ENCODE measurements at regions not wholly inside any gene's neighbourhood (a gene's known extent, or its start where the extent isn't known, plus 50 kb on each side); places are given as distances from the start of the nearest gene placed in this dataset.

- Histone ChIP-seq H3K9me3 (ENCODE audit: control insufficient read depth, low read length) (peaks cover 4% of the 10 kb centered on the region), H3K36me3 (ENCODE audit: control insufficient read depth, insufficient read depth, low read length) (no peaks in the 10 kb centered on the region), H3K4me1 (ENCODE audit: control insufficient read depth, insufficient read depth, low read length, poor library complexity, severe bottlenecking) (peaks cover 6% of the 10 kb centered on the region), H3K4me3 (ENCODE audit: extremely low read depth, insufficient read depth, low read length, poor library complexity, severe bottlenecking) (no peak overlapping the region), H3K27ac (ENCODE audit: low read depth, low read length, severe bottlenecking) (no peak overlapping the region)
- 86 to 95% methylated on average over 4 of the region's 5 CpGs for WGBS, 2 experiments (ENCODE audit: insufficient coverage in 2 of 2)
These were observed 70.5 kb upstream of the SPTLC1 start for GRCh38 chr9:92185681-92186080.

GRCh38 chr9:92185096-92185495 lies 69.9 kb upstream of the SPTLC1 start:
- Histone ChIP-seq H3K27ac (ENCODE audit: low read depth, low read length, severe bottlenecking) (no peak overlapping the region), H3K4me1 (ENCODE audit: control insufficient read depth, insufficient read depth, low read length, poor library complexity, severe bottlenecking) (peaks cover 12% of the 10 kb centered on the region), H3K4me3 (ENCODE audit: extremely low read depth, insufficient read depth, low read length, poor library complexity, severe bottlenecking) (no peak overlapping the region), H3K9me3 (ENCODE audit: control insufficient read depth, low read length) (peaks cover 4% of the 10 kb centered on the region), H3K36me3 (ENCODE audit: control insufficient read depth, insufficient read depth, low read length) (no peaks in the 10 kb centered on the region)
- WGBS, 2 experiments (ENCODE audit: insufficient coverage in 2 of 2) = 88 to 100% methylated on average over 5 of the region's 9 CpGs

GRCh38 chr9:92184041-92184564 lies 68.9 kb upstream of the SPTLC1 start:
- Histone ChIP-seq H3K36me3 (ENCODE audit: control insufficient read depth, insufficient read depth, low read length) (no peaks in the 10 kb centered on the region), H3K27ac (ENCODE audit: low read depth, low read length, severe bottlenecking) (no peak overlapping the region), H3K9me3 (ENCODE audit: control insufficient read depth, low read length) (peaks cover 4% of the 10 kb centered on the region), H3K4me3 (ENCODE audit: extremely low read depth, insufficient read depth, low read length, poor library complexity, severe bottlenecking) (no peak overlapping the region), H3K4me1 (ENCODE audit: control insufficient read depth, insufficient read depth, low read length, poor library complexity, severe bottlenecking) (peaks cover 12% of the 10 kb centered on the region)
- 67 to 87% methylated on average over 1 of the region's 1 CpG for WGBS, 2 experiments (ENCODE audit: insufficient coverage in 2 of 2)

GRCh38 chr9:92183449-92183848 lies 68.2 kb upstream of the SPTLC1 start:
- no peak overlapping the region for H3K27ac ChIP-seq (ENCODE audit: low read depth, low read length, severe bottlenecking)
- WGBS, 2 experiments (ENCODE audit: insufficient coverage in 2 of 2) = 100% methylated on average over 2 of the region's 5 CpGs; no CpG with 5 or more reads in 1 of the 2 experiments
- no peak overlapping the region for H3K4me3 ChIP-seq (ENCODE audit: extremely low read depth, insufficient read depth, low read length, poor library complexity, severe bottlenecking)
- peaks cover 4% of the 10 kb centered on the region for H3K9me3 ChIP-seq (ENCODE audit: control insufficient read depth, low read length)
- H3K36me3 ChIP-seq (ENCODE audit: control insufficient read depth, insufficient read depth, low read length) = no peaks in the 10 kb centered on the region
- peaks cover 12% of the 10 kb centered on the region for H3K4me1 ChIP-seq (ENCODE audit: control insufficient read depth, insufficient read depth, low read length, poor library complexity, severe bottlenecking)

- Histone ChIP-seq H3K4me3 (ENCODE audit: extremely low read depth, insufficient read depth, low read length, poor library complexity, severe bottlenecking) (no peak overlapping the region), H3K36me3 (ENCODE audit: control insufficient read depth, insufficient read depth, low read length) (no peaks in the 10 kb centered on the region), H3K9me3 (ENCODE audit: control insufficient read depth, low read length) (peaks cover 4% of the 10 kb centered on the region), H3K4me1 (ENCODE audit: control insufficient read depth, insufficient read depth, low read length, poor library complexity, severe bottlenecking) (peaks cover 12% of the 10 kb centered on the region), H3K27ac (ENCODE audit: low read depth, low read length, severe bottlenecking) (no peak overlapping the region)
- 87 to 100% methylated on average over 1 to 4 of the region's 4 CpGs for WGBS, 2 experiments (ENCODE audit: insufficient coverage in 2 of 2)
These were observed 66.1 kb upstream of the SPTLC1 start for GRCh38 chr9:92181296-92181695.

- Histone ChIP-seq H3K27ac (ENCODE audit: low read depth, low read length, severe bottlenecking) (no peak overlapping the region), H3K36me3 (ENCODE audit: control insufficient read depth, insufficient read depth, low read length) (no peaks in the 10 kb centered on the region), H3K4me3 (ENCODE audit: extremely low read depth, insufficient read depth, low read length, poor library complexity, severe bottlenecking) (no peak overlapping the region), H3K4me1 (ENCODE audit: control insufficient read depth, insufficient read depth, low read length, poor library complexity, severe bottlenecking) (peaks cover 12% of the 10 kb centered on the region), H3K9me3 (ENCODE audit: control insufficient read depth, low read length) (peaks cover 4% of the 10 kb centered on the region)
- 69 to 70% methylated on average over 5 to 6 of the region's 7 CpGs for WGBS, 2 experiments (ENCODE audit: insufficient coverage in 2 of 2)
These were observed 65.5 kb upstream of the SPTLC1 start for GRCh38 chr9:92180669-92181181.

GRCh38 chr9:92180002-92180400 lies 64.8 kb upstream of the SPTLC1 start:
- no peak overlapping the region for H3K4me3 ChIP-seq (ENCODE audit: extremely low read depth, insufficient read depth, low read length, poor library complexity, severe bottlenecking)
- 89 to 100% methylated on average over 2 to 3 of the region's 3 CpGs for WGBS, 2 experiments (ENCODE audit: insufficient coverage in 2 of 2)
- peaks cover 12% of the 10 kb centered on the region for H3K4me1 ChIP-seq (ENCODE audit: control insufficient read depth, insufficient read depth, low read length, poor library complexity, severe bottlenecking)
- H3K27ac ChIP-seq (ENCODE audit: low read depth, low read length, severe bottlenecking) = no peak overlapping the region
- no peaks in the 10 kb centered on the region for H3K36me3 ChIP-seq (ENCODE audit: control insufficient read depth, insufficient read depth, low read length)
- peaks cover 4% of the 10 kb centered on the region for H3K9me3 ChIP-seq (ENCODE audit: control insufficient read depth, low read length)

GRCh38 chr9:92179286-92180001 lies 64.2 kb upstream of the SPTLC1 start:
- H3K4me3 ChIP-seq (ENCODE audit: extremely low read depth, insufficient read depth, low read length, poor library complexity, severe bottlenecking) = no peak overlapping the region

GRCh38 chr9:92177591-92177990 lies 62.4 kb upstream of the SPTLC1 start:
- Histone ChIP-seq H3K9me3 (ENCODE audit: control insufficient read depth, low read length) (peaks cover 4% of the 10 kb centered on the region), H3K36me3 (ENCODE audit: control insufficient read depth, insufficient read depth, low read length) (no peaks in the 10 kb centered on the region), H3K4me1 (ENCODE audit: control insufficient read depth, insufficient read depth, low read length, poor library complexity, severe bottlenecking) (peaks cover 12% of the 10 kb centered on the region), H3K4me3 (ENCODE audit: extremely low read depth, insufficient read depth, low read length, poor library complexity, severe bottlenecking) (no peak overlapping the region), H3K27ac (ENCODE audit: low read depth, low read length, severe bottlenecking) (no peak overlapping the region)
- 94 to 96% methylated on average over 3 to 4 of the region's 5 CpGs for WGBS, 2 experiments (ENCODE audit: insufficient coverage in 2 of 2)

More at GRCh38 chr9:92179286-92180001, 64.2 kb upstream of the SPTLC1 start:
- H3K4me1 ChIP-seq (ENCODE audit: control insufficient read depth, insufficient read depth, low read length, poor library complexity, severe bottlenecking) = peaks cover 12% of the 10 kb centered on the region
- peaks cover 4% of the 10 kb centered on the region for H3K9me3 ChIP-seq (ENCODE audit: control insufficient read depth, low read length)
- H3K27ac ChIP-seq (ENCODE audit: low read depth, low read length, severe bottlenecking) = no peak overlapping the region
- H3K36me3 ChIP-seq (ENCODE audit: control insufficient read depth, insufficient read depth, low read length) = no peaks in the 10 kb centered on the region
- WGBS, 2 experiments (ENCODE audit: insufficient coverage in 2 of 2) = 92 to 93% methylated on average over 8 to 9 of the region's 11 CpGs

- no peak overlapping the region for H3K4me3 ChIP-seq (ENCODE audit: extremely low read depth, insufficient read depth, low read length, poor library complexity, severe bottlenecking)
- no peaks in the 10 kb centered on the region for H3K36me3 ChIP-seq (ENCODE audit: control insufficient read depth, insufficient read depth, low read length)
- no peak overlapping the region for H3K27ac ChIP-seq (ENCODE audit: low read depth, low read length, severe bottlenecking)
- peaks cover 2% of the 10 kb centered on the region for H3K9me3 ChIP-seq (ENCODE audit: control insufficient read depth, low read length)
- H3K4me1 ChIP-seq (ENCODE audit: control insufficient read depth, insufficient read depth, low read length, poor library complexity, severe bottlenecking) = peaks cover 12% of the 10 kb centered on the region
- 81 to 95% methylated on average over 4 to 5 of the region's 5 CpGs for WGBS, 2 experiments (ENCODE audit: insufficient coverage in 2 of 2)
These were observed 61.6 kb upstream of the SPTLC1 start for GRCh38 chr9:92176800-92177185.

Data from mesodermal cell (in vitro differentiated cells).